GM23248 (cell line): ENCODE measurements at regions not wholly inside any gene's neighbourhood (a gene's known extent, or its start where the extent isn't known, plus 50 kb on each side); places are given as distances from the start of the nearest gene placed in this dataset.

Experiments used
- EZH2 ChIP-seq: fragments of 200-600 bp; sonication (generic); IDR thresholded peaks from 2 replicates; pipeline ENCODE4 v1.6.1; 2018; ENCODE audit warnings: antibody characterized with exemption, mild to moderate bottlenecking; ENCODE audit not compliant: insufficient read depth, poor library complexity, severe bottlenecking
- EZH2phosphoT487 ChIP-seq: fragments of 200-600 bp; sonication (generic); IDR thresholded peaks from 2 replicates; pipeline ENCODE4 v1.6.1; 2018; ENCODE audit warnings: antibody characterized with exemption, moderate library complexity, mild to moderate bottlenecking, low read depth; ENCODE audit not compliant: insufficient read depth

- no peak for TF ChIP-seq EZH2phosphoT487
- no peak for TF ChIP-seq EZH2
Observed at GRCh38 chr9:90062982-90063381, 458.2 kb downstream of the GADD45G start.
